NCI-H2196 treated with DMSO at 0.1 percent for 48 hours (cell line): ENCODE measurements at regions not wholly inside any gene's neighbourhood (a gene's known extent, or its start where the extent isn't known, plus 50 kb on each side); places are given as distances from the start of the nearest gene placed in this dataset.

Source experiments
- DNase-seq: peaks from one replicate; lab custom pipeline; 2025; ENCODE audit not compliant: unreplicated experiment; lab: John Stamatoyannopoulos, UW

GRCh38 chr9:27625751-27626150, 52.5 kb upstream of the C9orf72 start:
- no peak for DNase-seq

- no peak for DNase-seq
Observed at GRCh38 chr9:27626244-27627187, 53.2 kb upstream of the C9orf72 start.

GRCh38 chr9:27627188-27627564, 53.9 kb upstream of the C9orf72 start:
- DNase-seq = no peak

- DNase-seq = no peak
Observed at GRCh38 chr9:27628311-27628710, 55.0 kb upstream of the C9orf72 start.

- no peak for DNase-seq
Observed at GRCh38 chr9:27629425-27629824, 56.1 kb upstream of the C9orf72 start.

GRCh38 chr9:27632254-27632653, 59.0 kb upstream of the C9orf72 start:
- DNase-seq = no peak

GRCh38 chr9:27633764-27634163, 60.5 kb upstream of the C9orf72 start:
- no peak for DNase-seq

- no peak for DNase-seq
Observed at GRCh38 chr9:27634879-27635278, 61.6 kb upstream of the C9orf72 start.

- no peak for DNase-seq
Observed at GRCh38 chr9:27638716-27639115, 65.4 kb upstream of the C9orf72 start.

- no peak for DNase-seq
Observed at GRCh38 chr9:27645161-27645840, 72.0 kb upstream of the C9orf72 start.

GRCh38 chr9:27653246-27653645, 80.0 kb upstream of the C9orf72 start:
- DNase-seq = no peak

GRCh38 chr9:27653957-27654356, 80.7 kb upstream of the C9orf72 start:
- DNase-seq = no peak

- DNase-seq = no peak
Observed at GRCh38 chr9:27654629-27655285, 81.5 kb upstream of the C9orf72 start.

GRCh38 chr9:27655441-27655840, 82.2 kb upstream of the C9orf72 start:
- no peak for DNase-seq

GRCh38 chr9:27659001-27659400, 85.7 kb upstream of the C9orf72 start:
- DNase-seq = no peak

GRCh38 chr9:27659571-27659970, 86.3 kb upstream of the C9orf72 start:
- no peak for DNase-seq

- DNase-seq = no peak
Observed at GRCh38 chr9:27660148-27660547, 86.9 kb upstream of the C9orf72 start.

GRCh38 chr9:27663526-27663925, 90.2 kb upstream of the C9orf72 start:
- DNase-seq = no peak

- no peak for DNase-seq
Observed at GRCh38 chr9:27664121-27664779, 91.0 kb upstream of the C9orf72 start.

- DNase-seq = no peak
Observed at GRCh38 chr9:27665136-27665535, 91.9 kb upstream of the C9orf72 start.

GRCh38 chr9:27668280-27668679, 95.0 kb upstream of the C9orf72 start:
- DNase-seq = no peak
